ENCODE measurements at regions not wholly inside any gene's neighbourhood (a gene's known extent, or its start where the extent isn't known, plus 50 kb on each side); places are given as distances from the start of the nearest gene placed in this dataset.

- TF ChIP-seq CTCF (optimal IDR thresholded peaks at IDR 0.05 in 1 of 3, IDR thresholded peaks at IDR 0.05 in 1 of 3, conservative IDR thresholded peaks at IDR 0.05 in 1 of 3; ENCODE audit: extremely low read depth in 1 of 3, insufficient read depth in 2 of 3, low read length in 3 of 3) (no peak), EZH2 (IDR thresholded peaks at IDR 0.05; ENCODE audit: low read length) (no peak)
Observed at GRCh38 chr2:83081826-83082690, 1377.0 kb downstream of the SUCLG1 start.
